NCI-H1930 (cell line): ENCODE measurements at regions not wholly inside any gene's neighbourhood (a gene's known extent, or its start where the extent isn't known, plus 50 kb on each side); places are given as distances from the start of the nearest gene placed in this dataset.
"Not testable (repeated sequence)": the region's sequence is repeated elsewhere in the genome, so short reads cannot be mapped to it uniquely, and the experiment has no call there.

Experiments
- DNase-seq, 2 experiments: peaks; one replicate each; lab custom pipeline; 2025; lab: John Stamatoyannopoulos, UW

DNA sequence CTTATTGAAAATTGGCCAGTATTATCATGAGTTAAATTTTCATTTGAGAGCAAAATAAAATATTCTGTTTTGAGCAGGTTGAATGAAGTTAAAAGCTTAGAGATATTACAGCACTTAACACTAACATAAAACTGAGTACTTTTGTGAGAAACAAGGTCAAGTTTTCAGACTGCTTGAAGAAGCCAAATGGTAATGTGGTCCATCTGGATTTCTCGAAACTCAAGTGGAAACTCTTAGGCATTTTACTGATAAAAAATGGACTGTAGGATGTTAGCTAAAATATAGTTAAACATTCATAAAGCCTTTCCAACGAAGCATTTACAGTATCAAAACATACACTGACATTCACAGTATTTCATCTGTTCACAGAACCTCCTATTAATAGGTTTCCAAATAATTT lies 528.1 kb upstream of the SEMA3D start:
- DNase-seq: no peak

DNA sequence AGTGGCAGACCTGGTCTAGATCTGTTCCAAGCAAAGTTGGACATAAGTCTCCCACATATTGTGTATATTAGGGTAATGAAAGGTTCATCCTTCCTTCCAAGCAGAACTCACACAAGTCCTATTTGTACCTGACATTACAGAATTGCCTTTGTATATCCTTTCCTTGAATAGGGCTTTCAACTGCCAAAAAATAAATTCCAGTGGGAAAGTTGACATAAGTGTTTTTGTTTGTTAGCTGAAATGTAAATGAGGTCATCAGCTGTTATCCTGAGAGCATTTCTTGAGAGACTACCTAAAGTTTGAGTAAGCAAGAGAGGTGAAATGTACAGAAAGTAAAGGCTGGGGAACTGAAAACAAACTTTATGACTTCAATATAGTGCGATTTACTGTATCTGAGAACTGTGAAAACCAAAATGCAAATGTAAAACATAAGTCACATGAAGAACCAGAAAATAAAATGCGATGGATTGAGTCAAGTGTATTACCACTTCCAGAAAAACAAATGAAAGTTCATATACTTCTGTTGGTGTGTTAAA lies 527.3 kb upstream of the SEMA3D start:
- DNase-seq: no peak

DNA sequence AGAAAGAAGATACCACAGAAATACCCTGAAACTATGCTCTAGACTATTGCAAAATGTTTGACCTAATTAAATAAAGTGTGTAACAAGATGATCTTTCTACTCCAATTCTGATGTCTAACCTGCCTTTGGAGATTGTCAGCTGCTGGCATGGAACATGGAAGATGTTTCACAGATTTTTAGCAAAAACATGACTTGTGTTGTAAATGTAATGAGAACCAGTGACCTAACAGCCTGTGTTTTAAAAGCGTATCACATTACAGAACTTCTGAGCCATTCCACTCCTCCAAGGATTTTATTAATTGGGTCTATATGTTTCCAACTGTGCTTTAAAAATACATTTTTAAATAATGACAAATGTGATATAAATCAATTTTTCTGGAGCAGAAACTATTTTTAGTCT lies 526.3 kb upstream of the SEMA3D start:
- DNase-seq: no peak

DNA sequence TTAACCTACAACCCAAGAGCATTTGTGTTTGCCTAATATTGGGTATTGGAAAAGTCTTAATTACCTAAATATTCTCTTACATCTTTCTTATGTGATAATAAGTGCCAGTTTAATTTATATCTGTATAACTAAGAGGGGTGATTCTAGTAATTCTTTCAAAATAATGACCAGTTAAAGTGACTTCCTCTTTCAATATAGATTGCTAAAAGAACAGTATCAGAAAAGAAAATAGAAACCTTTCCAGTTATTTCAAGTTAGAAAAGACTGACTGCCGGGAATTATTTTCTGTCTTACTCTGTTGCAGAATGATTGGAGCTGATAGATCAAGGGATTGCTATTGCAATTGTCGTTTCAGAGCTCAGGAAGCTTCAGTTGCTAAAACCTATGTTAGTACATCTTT lies 525.0 kb upstream of the SEMA3D start:
- no peak for DNase-seq

DNA sequence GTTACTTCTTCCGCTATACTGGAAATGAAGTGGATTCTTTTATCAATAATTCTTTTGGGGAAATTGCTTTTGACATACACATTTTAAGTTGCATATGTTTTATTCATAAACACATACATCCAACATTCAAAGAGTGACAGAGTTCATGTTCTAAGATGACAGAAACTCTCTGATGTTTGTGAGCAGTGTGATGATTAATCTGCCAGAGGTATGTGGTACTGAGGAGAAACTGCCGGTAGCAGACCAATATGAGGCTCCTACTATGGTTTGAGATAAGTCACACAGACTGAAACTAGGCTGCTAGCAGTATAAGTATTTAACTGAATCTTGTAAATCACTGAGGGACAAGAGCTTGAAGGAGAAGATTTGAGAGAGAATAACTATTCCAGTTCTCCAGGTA lies 524.1 kb upstream of the SEMA3D start:
- no peak for DNase-seq

DNA sequence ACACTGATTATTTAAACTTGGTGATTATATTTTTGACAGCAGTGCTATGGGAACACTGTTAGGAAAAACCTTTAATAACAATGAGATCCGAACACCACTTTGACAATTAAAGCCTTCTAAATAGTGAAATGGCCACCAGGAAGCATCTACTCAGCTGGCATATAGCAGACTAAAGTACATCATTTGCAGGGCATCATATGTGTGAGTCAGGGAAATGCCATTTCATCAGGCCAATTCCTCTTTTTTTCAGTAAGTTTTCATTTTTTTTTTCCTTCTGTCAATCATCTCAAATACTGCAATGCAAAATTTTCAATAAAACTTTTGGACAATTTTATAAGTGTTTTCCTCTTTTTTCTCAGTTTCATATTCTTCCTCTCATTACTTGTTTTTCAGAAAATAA lies 521.4 kb upstream of the SEMA3D start:
- no peak for DNase-seq

DNA sequence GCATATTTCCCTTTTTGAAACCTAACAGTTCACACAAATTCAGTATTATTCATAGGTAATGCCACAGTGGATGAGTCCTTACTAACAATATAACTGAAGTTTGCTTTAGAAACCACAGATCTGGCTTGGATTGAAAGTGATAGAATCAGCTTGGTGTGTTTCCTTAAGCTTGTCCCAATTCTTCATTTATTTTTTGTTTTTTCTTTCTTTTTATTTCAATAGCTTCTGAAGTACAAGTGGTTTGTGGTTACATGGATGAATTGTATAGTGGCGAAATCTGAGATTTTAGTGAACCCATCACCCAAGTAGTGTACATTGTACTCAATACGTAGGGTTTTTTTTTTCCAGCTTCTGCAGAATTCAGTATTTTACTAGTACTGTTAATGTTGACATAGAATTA lies 518.2 kb upstream of the SEMA3D start:
- DNase-seq: no peak

DNA sequence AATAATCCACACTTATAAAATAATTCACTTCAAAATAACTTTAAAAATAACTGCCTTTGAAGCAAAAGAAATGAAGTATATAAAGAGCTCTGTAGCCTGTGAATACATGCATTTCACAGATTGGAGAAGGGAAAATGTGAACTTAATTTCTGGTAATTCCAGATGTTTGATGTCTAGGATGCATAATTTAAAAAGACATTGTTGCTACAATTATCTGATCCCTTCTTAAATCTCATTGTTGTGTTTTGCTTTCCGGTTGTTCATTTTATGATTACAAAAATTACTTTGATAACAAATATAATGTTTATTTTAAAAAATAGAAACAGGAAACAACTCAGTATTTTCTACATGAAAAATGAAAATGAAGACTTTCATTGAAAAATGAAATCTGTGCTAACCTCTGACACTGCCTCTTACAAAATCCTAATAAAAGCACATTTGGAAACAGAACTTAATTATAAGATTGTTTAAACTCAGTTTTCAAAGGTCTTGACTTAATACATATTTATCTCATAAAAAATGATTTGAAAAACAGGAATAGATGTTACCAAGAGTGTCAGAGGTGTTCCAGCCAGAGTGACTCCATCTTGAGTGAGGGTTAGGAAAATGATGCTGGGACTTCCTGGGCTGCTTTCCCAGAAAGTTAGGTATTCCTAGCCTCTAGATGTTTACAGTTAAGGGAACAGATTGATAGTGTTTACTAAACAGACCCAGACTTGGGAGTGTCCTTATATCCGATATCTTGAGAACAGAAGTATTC lies 516.6 kb upstream of the SEMA3D start:
- no peak for DNase-seq

DNA sequence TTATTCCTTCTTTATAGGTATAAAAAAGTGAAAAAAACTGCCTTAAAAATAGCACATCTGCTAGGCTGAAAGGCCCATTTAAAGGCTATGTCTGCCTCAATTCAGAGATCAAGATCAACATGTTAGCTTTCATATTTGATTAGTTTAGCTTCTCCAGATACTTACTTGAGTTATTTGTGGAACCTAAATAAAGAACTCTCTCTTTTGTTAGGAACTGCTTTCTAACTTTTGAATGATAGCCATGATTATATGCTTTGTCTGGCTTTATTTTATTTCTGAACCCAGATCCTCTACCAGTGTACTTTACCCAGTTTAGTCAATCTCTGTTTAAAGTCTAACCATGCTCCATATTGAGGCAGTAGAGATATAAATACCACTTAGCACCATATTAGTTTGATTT lies 515.5 kb upstream of the SEMA3D start:
- no peak for DNase-seq

DNA sequence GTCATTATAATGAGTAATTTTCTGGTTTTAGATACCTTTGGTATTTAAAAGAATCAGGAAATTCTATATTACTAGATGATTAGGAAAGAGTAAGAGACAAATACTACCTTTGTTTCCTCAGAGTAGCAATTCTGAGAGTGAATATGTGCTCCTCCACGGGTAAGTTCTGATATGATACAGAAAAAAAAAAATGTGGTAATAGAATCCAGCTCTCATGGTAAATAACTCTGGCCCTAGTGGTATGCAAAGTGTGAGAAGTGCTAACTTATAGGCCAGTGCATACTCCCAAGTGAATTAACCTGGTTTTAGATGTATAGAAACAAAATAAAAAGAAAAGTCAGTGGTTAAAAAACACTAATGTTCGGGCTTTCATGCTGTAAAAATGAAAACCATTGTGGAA lies 512.6 kb upstream of the SEMA3D start:
- no peak for DNase-seq

DNA sequence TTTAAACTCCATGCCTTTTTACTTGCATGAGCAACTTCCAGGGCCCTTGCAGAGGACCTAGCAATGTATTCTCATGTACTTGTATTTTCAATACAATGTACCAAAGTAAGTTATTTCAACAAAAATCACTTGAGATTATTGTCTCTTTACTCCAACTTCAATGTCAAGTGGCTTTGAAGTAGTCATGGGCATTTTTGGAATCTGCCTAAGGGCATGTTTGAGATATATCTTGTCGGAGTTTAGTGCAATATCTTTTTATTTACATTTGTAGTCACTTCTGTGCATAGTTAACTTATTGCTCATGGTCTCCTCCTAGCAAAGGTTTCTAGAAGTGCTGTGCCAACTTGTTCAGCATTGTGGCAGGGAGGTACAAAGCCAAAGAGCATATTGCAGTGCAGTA lies 508.7 kb upstream of the SEMA3D start:
- DNase-seq: no peak

DNA sequence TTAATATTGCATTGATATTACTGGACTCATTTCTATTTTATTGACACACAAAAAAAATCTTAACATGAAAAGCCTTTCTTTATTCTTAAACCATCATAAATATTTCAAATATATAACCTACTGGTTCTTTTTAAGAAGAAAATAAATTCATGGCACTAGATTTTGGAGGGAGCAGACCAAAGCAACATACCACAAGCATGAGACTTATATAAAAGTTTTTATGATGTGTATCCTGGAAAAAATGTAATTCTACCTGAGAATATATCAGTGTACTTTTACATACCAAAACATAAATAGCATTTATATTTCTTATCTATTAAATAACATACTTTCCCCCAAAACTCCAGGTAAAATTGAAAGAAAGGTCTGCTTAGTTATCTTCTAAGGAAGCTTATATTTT lies 508.2 kb upstream of the SEMA3D start:
- no peak for DNase-seq

DNA sequence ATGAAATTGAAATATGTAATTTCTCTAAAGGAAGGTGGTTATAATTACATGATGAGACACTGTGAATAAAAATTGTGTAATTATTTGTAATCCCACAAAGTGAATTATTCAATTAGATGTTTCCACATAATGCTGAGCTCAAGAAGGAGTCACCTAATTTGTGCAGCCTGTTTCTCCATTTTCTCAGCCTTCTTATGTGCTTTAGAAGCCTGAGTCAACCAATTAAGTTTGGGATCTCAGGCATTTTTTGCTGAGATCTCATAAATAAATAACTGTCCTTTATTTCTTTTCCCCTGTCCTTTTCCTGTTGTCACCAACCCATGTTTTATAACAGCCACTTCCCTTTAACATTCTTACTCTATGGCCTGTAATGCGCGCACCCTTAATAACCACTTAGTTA lies 506.5 kb upstream of the SEMA3D start:
- DNase-seq: no peak

DNA sequence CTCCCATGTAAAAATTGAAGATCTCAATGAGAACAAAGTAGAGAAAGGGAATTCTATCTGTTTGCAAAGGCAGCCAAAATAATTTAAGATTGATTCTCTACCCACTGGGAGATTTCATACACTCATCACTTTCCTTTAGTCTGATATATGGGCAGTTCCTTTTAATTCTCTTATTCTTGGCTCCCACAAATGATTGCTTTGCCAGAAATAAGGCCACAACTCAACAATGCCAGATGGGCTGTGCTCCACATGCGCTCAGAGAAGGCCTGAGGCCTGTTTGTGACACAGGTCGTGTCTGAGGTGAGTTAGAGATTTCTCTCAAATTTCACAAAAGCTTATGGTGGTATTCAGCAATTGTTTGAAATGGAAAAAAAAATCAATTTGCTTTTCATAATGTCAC lies 501.9 kb upstream of the SEMA3D start:
- DNase-seq: no peak

DNA sequence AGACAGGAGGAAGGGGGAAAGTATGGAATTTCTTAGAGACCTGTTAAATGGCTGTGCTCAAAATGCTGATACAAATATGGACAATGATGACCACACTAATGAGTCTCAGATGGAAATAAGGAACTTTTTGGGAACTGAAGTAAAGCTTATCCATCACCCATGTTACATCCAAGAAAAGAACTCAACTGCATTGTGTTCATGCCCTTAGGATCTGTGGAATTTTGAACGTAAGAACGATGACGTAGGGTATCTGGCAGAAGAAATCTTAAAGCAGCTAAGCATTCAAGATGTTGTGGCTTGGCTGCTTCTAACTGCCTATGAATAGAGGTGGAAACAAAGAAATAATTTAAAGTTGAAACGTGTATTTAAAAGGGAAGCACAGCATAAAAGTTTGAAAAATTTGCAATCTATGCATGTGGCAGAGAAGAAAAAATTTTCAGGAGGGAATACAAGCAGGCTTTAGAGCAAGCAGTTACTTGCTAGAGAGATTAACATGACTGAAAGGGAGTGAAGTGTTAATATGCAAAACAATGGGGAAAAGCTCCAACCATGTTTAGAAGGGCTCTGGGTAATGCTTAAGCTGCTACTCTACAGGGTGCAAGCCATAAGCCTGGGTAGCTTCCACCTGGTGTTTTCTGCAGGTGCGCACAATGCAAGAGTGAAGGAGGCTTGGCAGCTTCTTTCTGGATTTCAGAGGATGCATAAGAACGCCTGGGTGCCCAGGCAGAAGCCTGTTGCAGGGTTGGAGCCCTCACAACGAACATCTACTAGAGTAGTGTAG lies 499.7 kb upstream of the SEMA3D start:
- DNase-seq: no peak

DNA sequence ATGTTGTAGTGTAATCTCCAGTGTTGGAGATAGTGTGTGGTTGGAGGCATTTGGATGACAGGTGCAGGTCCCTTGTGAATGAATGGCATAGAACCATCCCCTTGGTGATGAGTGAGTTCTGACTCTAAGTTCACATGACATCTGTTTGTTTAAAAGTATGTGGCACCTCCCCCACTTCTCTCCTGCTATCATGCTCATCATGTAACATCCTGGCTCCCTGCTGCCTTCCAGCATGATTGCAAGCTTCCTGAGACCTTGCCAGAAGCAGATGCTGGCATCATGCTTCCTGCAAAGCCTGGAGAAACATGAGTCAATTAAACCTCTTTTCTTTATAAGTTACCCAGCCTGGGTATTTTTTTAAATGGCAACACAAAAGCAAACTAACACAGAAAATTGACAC lies 499.0 kb upstream of the SEMA3D start:
- DNase-seq: no peak

DNA sequence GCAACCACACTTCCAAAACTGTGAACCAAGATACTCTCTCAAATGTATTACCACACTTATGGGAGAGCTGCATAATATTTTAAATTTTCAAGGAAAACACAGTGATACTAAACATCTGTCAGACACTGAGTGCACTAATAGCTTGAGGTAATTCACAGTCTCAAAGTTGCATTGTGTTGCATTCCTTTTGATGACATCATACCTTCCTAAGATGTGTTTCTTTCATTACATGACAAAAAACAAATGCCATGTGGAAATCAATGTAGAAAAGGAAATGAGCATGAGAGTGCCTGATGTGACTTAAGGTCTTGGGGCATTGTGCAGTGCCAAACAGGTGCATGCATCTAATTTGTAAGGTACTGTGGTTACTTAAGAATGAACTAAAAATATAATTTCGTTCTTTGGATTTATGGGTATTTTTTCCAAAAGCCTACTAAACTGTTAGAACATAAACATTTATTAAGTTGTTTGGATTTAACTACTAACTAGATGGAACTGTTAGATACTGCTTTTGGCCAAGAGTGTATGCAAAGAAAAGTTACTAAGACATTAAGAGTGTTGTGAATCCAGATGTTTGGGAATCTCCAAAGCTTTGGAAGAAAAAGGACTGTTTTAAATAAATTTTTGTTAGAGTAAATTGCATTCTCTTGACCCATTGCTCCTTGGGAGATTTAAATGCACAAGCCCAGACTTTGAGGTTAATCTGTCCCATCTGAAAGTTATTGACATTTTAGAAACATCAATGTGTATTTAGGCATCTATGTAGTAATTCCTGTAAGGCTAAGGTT lies 496.2 kb upstream of the SEMA3D start:
- DNase-seq: no peak

DNA sequence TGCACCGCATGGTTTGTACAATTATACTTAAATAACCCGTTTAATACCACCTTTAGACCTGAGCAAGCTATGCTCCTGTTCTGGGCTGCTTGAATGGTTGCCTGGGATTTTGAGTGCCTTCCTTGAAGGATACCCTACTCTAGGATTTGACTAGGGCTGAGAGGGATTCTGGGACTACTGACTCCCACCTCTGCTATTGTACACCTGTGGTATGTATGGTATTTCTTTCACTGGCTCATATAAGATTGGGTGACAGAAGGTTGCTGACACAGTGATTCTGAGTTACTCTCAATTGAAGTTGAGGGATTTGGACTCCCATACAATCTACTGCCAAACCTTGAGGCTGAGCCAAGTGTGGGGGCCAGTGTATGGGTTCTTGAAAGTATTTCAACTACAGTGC lies 494.4 kb upstream of the SEMA3D start:
- DNase-seq: no peak

DNA sequence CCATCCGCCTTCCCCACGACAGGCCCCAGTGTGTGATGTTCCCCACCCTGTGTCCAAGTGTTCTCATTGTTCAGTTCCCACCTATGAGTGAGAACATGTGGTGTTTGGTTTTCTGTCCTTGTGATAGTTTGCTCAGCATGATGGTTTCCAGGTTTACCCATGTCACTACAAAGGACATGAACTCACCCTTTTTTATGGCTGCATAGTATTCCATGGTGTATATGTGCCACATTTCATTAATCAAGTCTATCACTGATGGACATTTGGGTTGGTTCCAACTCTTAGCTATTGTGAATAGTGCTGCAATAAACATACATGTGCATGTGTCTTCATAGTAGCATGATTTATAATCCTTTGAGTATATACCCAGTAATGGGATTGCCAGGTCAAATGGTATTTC lies 488.2 kb upstream of the SEMA3D start:
- DNase-seq: not testable (repeated sequence)

DNA sequence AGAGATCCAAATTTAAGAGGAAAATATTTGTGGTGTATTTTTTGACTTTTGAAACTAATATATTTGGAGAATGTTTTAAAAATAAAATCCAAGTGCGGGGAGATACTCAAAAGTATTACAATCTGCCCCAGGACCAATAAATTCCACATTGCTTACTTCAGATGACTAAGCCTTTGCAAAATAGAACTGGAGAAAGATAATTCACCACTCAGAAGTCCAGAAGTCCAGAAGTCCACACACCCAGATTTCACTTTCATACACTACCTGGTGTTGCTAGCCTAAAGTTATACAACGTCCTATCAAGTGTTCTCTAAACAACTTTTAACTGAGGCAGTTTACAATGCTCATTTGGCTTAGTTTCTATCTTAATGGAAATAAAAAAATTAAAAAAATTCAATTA lies 487.0 kb upstream of the SEMA3D start:
- DNase-seq: no peak

DNA sequence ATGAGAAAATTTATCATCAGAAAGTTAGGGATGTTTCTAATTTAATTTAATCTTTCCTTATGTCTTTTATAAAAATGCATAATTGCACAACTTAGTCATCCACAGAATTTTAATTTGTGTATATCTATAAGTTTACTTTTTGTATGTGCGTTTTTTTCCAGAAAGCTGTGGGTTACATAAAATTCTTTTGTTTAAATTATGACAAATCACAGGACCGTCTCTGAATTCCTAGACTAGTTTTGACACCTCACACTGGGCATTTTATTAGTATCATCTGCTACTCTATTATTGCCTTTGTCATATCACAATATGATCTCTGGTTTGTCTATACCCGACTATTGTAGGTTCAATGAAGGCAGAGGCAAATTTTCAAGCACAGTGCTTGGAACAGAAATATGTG lies 482.4 kb upstream of the SEMA3D start:
- DNase-seq: no peak

DNA sequence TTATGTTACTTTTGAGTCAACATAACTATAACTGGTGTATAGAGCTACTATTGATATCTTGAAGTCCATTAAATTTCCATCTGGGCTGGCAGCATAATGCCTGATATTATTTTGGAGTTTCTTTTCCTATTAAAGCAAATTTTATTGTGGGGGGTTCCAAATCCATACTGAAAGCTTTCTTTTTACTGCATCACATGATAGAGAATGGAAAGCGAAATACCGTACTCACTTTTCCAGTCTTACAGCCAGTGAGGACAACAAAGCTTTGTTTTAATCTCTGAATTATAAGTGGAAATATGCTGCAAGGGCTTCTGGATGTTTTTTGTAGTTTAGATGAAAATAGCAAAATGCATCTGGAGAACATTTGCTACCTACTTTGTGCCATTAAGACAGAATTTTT lies 477.5 kb upstream of the SEMA3D start:
- DNase-seq: no peak

DNA sequence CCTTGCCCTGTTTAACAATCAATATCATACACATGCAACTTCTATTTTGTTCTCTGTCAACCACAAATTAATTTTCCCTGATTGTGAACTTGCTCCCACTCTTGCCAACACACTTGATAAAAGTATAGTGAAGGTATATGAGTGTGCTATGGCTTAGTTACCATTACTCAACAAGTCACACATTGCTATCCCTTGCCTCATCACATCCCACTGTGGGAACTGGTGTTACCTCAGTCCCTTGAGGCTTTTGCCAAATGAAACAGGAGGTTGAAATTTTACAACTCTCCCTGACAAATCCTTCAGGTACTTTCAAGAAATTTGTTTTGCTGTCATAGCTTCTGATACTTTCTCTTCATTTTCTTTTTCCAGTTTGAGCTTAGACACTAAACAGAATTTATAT lies 472.5 kb upstream of the SEMA3D start:
- no peak for DNase-seq
